ENCODE measurements at regions not wholly inside any gene's neighbourhood (a gene's known extent, or its start where the extent isn't known, plus 50 kb on each side); places are given as distances from the start of the nearest gene placed in this dataset.

- TF ChIP-seq POLR2A (IDR thresholded peaks at IDR 0.05) (no peak), CTCF (IDR thresholded peaks at IDR 0.05) (no peak), POLR2AphosphoS5 (IDR thresholded peaks at IDR 0.05) (no peak), EP300 (IDR thresholded peaks at IDR 0.05) (no peak)
Measured at GRCh38 chr10:123522702-123523312, 143.3 kb upstream of the GPR26 start.

All from stomach (tissue), 4 donors.